NB4 (cell line): ENCODE measurements at regions not wholly inside any gene's neighbourhood (a gene's known extent, or its start where the extent isn't known, plus 50 kb on each side); places are given as distances from the start of the nearest gene placed in this dataset.

Experiments used
- DNase-seq: peaks from one replicate; pipeline ENCODE4 v3.0.0; 2010; ENCODE audit warnings: low read depth
- H3K4me3 ChIP-seq: one replicate; pipeline ENCODE4 v1.5.1; 2011; ENCODE audit warnings: mild to moderate bottlenecking, low read depth, low read length, moderate library complexity
- CTCF ChIP-seq: IDR thresholded peaks from one replicate; pipeline ENCODE4 v1.5.1; 2012; ENCODE audit warnings: low read depth, low read length
- MAX ChIP-seq: IDR thresholded peaks from 2 replicates; pipeline ENCODE4 v1.6.1; 2011; ENCODE audit warnings: low read depth, low read length
- MYC ChIP-seq: IDR thresholded peaks from 2 replicates; pipeline ENCODE4 v1.6.1; 2011; ENCODE audit warnings: low read depth, low read length
- POLR2A ChIP-seq: IDR thresholded peaks from 2 replicates; pipeline ENCODE4 v1.6.1; 2011; ENCODE audit warnings: mild to moderate bottlenecking; ENCODE audit not compliant: insufficient read length; ENCODE audit errors: extremely low read depth

GRCh38 chr2:234187646-234188174, 137.2 kb downstream of the SPP2 start:
- no peak for DNase-seq
- no peak overlapping the region for H3K4me3 ChIP-seq
- no peak for TF ChIP-seq MAX
- TF ChIP-seq MYC = no peak
- no peak for TF ChIP-seq POLR2A
- TF ChIP-seq CTCF = no peak

- TF ChIP-seq MAX (no peak), MYC (no peak), CTCF (no peak), POLR2A (no peak)
- no peak overlapping the region for H3K4me3 ChIP-seq
- no peak for DNase-seq
Measured at GRCh38 chr2:234181121-234181520, 130.6 kb downstream of the SPP2 start.

GRCh38 chr2:234179031-234179363, 128.5 kb downstream of the SPP2 start:
- no peak overlapping the region for H3K4me3 ChIP-seq
- no peak for DNase-seq
- TF ChIP-seq POLR2A (no peak), MYC (no peak), MAX (no peak), CTCF (no peak)

- H3K4me3 ChIP-seq = no peak overlapping the region
- DNase-seq = no peak
- no peak for TF ChIP-seq MYC
- TF ChIP-seq POLR2A = no peak
- no peak for TF ChIP-seq MAX
- no peak for TF ChIP-seq CTCF
Measured at GRCh38 chr2:234178330-234179030, 128.0 kb downstream of the SPP2 start.

GRCh38 chr2:234175649-234176048, 125.1 kb downstream of the SPP2 start:
- no peak for DNase-seq
- no peak overlapping the region for H3K4me3 ChIP-seq
- TF ChIP-seq MAX (no peak), POLR2A (no peak), CTCF (no peak), MYC (no peak)
